PC-3 (cell line): ENCODE measurements at regions not wholly inside any gene's neighbourhood (a gene's known extent, or its start where the extent isn't known, plus 50 kb on each side); places are given as distances from the start of the nearest gene placed in this dataset.

ENCODE experiments used
- ATAC-seq: fragments of 200-7000 bp; cut with Tn5 transposase; 2 replicates; pipeline ENCODE4 v1.9.1; 2020; ENCODE audit warnings: mild to moderate bottlenecking, moderate library complexity
- BruUV-seq: library from RNA; stranded (reverse); fragments of 400-500 nt; replicated peaks from 2 replicates; lab custom pipeline; 2021; lab: Mats Ljungman, UMichigan
- CTCF ChIA-PET: fragments of 300-600 bp; sonication (Branson Sonifier 250); formaldehyde crosslinking; loops from one replicate; lab custom pipeline; 2022; ENCODE audit warnings: antibody characterized with exemption; lab: Charles Lee
- POLR2A ChIA-PET: fragments of 300-600 bp; sonication (Branson Sonifier 250); formaldehyde crosslinking; loops from one replicate; lab custom pipeline; 2022; ENCODE audit warnings: antibody characterized with exemption; ENCODE audit not compliant: unreplicated experiment; lab: Charles Lee
- DNase-seq: peaks from one replicate; pipeline ENCODE4 v3.0.0-alpha.2; 2015
- H2AFZ ChIP-seq: fragments of 300-600 bp; sonication (generic); 2 replicates; pipeline ENCODE4 v1.6.0; 2016; ENCODE audit warnings: antibody characterized with exemption, low read length
- H3F3A ChIP-seq: fragments of 300-600 bp; sonication (generic); one replicate; pipeline ENCODE4 v1.6.0; 2017; ENCODE audit warnings: antibody characterized with exemption, low read length, control low read depth, mild to moderate bottlenecking; ENCODE audit not compliant: unreplicated experiment
- H3K27ac ChIP-seq: fragments of 300-600 bp; sonication (generic); 2 replicates; pipeline ENCODE4 v1.5.1; 2016; ENCODE audit warnings: mild to moderate bottlenecking, low read length
- H3K27me3 ChIP-seq: fragments of 300-600 bp; sonication (generic); 2 replicates; pipeline ENCODE4 v1.6.1; 2016; ENCODE audit warnings: low read length, mixed read lengths
- H3K36me3 ChIP-seq: fragments of 300-600 bp; sonication (generic); 2 replicates; pipeline ENCODE4 v1.6.1; 2016; ENCODE audit warnings: low read depth, mixed run types, low read length, mixed read lengths
- H3K4me1 ChIP-seq: fragments of 300-600 bp; sonication (generic); 2 replicates; pipeline ENCODE4 v1.5.1; 2016; ENCODE audit warnings: low read length; ENCODE audit not compliant: insufficient read depth
- H3K4me2 ChIP-seq: fragments of 300-600 bp; sonication (generic); 2 replicates; pipeline ENCODE4 v1.6.0; 2016; ENCODE audit warnings: low read length
- H3K4me3 ChIP-seq: fragments of 300-600 bp; sonication (generic); 2 replicates; pipeline ENCODE4 v1.5.1; 2016; ENCODE audit warnings: mild to moderate bottlenecking, low read length, mixed read lengths
- H3K79me2 ChIP-seq: fragments of 300-600 bp; sonication (generic); 2 replicates; pipeline ENCODE4 v1.6.1; 2017; ENCODE audit warnings: low read length, mixed read lengths
- H3K9ac ChIP-seq: fragments of 300-600 bp; sonication (generic); 2 replicates; pipeline ENCODE4 v1.6.0; 2016; ENCODE audit warnings: mild to moderate bottlenecking, low read length
- H3K9me2 ChIP-seq: fragments of 300-600 bp; sonication (generic); replicated peaks from 2 replicates; pipeline ENCODE4 v1.6.1; 2016; ENCODE audit warnings: mixed run types, low read length, mixed read lengths
- H3K9me3 ChIP-seq: fragments of 300-600 bp; sonication (generic); 2 replicates; pipeline ENCODE4 v1.6.1; 2016; ENCODE audit warnings: low read length, mixed read lengths
- H4K20me1 ChIP-seq: fragments of 300-600 bp; sonication (generic); 2 replicates; pipeline ENCODE4 v1.6.1; 2016; ENCODE audit warnings: low read length, mixed read lengths
- CTCF ChIP-seq: fragments of 300-600 bp; sonication (generic); conservative IDR thresholded peaks from 2 replicates; pipeline ENCODE4 v1.5.1; 2017; ENCODE audit warnings: antibody characterized with exemption, low read depth, mild to moderate bottlenecking, low read length
- EZH2 ChIP-seq: fragments of 300-600 bp; sonication (generic); IDR thresholded peaks from one replicate; pipeline ENCODE4 v1.6.1; 2017; ENCODE audit warnings: antibody characterized with exemption, mild to moderate bottlenecking, low read length; ENCODE audit not compliant: unreplicated experiment
- EZH2phosphoT487 ChIP-seq: fragments of 300-600 bp; sonication (generic); IDR thresholded peaks from 2 replicates; pipeline ENCODE4 v1.6.1; 2018; ENCODE audit warnings: mild to moderate bottlenecking, antibody characterized with exemption, low read length, borderline replicate concordance
- intact Hi-C: fragments of 100-400 bp; cut with micrococcal nuclease; formaldehyde crosslinking; loops from 2 replicates; pipeline ENCODE4 v1.9.0; 2023

GRCh38 chr11:134823970-134824369 lies 411.9 kb upstream of the B3GAT1 start:
- Histone ChIP-seq H3F3A (no peaks in the 10 kb centered on the region), H3K36me3 (no peaks in the 10 kb centered on the region), H2AFZ (no peak overlapping the region), H4K20me1 (no peaks in the 10 kb centered on the region), H3K27me3 (no peaks in the 10 kb centered on the region), H3K9me2 (no peaks in the 10 kb centered on the region), H3K9me3 (0 out of 2 replicates have a peak, but pooled peaks cover 17% of the 10 kb centered on the region), H3K4me1 (peaks cover 1% of the 10 kb centered on the region; the same call in 1 of the 2 replicates), H3K27ac (no peak overlapping the region), H3K79me2 (no peaks in the 10 kb centered on the region), H3K9ac (no peak overlapping the region), H3K4me2 (no peak overlapping the region), H3K4me3 (no peak overlapping the region)
- CTCF ChIA-PET, result no interaction called here
- DNase-seq (no peak), ATAC-seq (no peak)
- intact Hi-C loops, result no loop called here
- TF ChIP-seq EZH2phosphoT487 (no peak), EZH2 (no peak), CTCF (no peak)
- POLR2A ChIA-PET, result no interaction called here
- BruUV-seq, result no TSS peak

GRCh38 chr11:134822897-134823296 lies 410.9 kb upstream of the B3GAT1 start:
- Histone ChIP-seq H3K27me3 (no peaks in the 10 kb centered on the region), H4K20me1 (no peaks in the 10 kb centered on the region), H3K27ac (no peak overlapping the region), H3K4me1 (peaks cover 6% of the 10 kb centered on the region; the same call in 1 of the 2 replicates), H3K4me3 (no peak overlapping the region), H3K9me2 (no peaks in the 10 kb centered on the region), H2AFZ (no peak overlapping the region), H3F3A (no peaks in the 10 kb centered on the region), H3K36me3 (no peaks in the 10 kb centered on the region), H3K4me2 (no peak overlapping the region), H3K79me2 (no peaks in the 10 kb centered on the region), H3K9ac (no peak overlapping the region), H3K9me3 (0 out of 2 replicates have a peak, but pooled peaks cover 7% of the 10 kb centered on the region)
- intact Hi-C loops, result no loop called here
- ATAC-seq (no peak), DNase-seq (no peak)
- ChIA-PET POLR2A (no interaction called here), CTCF (no interaction called here)
- TF ChIP-seq EZH2 (no peak), EZH2phosphoT487 (no peak), CTCF (no peak)
- BruUV-seq, result no TSS peak

- Histone ChIP-seq H2AFZ (no peak overlapping the region), H3K27ac (no peak overlapping the region), H3K36me3 (no peaks in the 10 kb centered on the region), H3K9me3 (peaks cover 7% of the 10 kb centered on the region; the same call in 1 of the 2 replicates), H3K4me1 (peaks cover 6% of the 10 kb centered on the region; the same call in 1 of the 2 replicates), H3K4me3 (no peak overlapping the region), H3K9me2 (no peaks in the 10 kb centered on the region), H4K20me1 (no peaks in the 10 kb centered on the region), H3F3A (no peaks in the 10 kb centered on the region), H3K27me3 (no peaks in the 10 kb centered on the region), H3K4me2 (no peak overlapping the region), H3K9ac (no peak overlapping the region), H3K79me2 (no peaks in the 10 kb centered on the region)
- BruUV-seq, result no TSS peak
- ChIA-PET CTCF (no interaction called here), POLR2A (no interaction called here)
- intact Hi-C loops, result no loop called here
- no peak for DNase-seq
- TF ChIP-seq EZH2 (no peak), CTCF (no peak), EZH2phosphoT487 (no peak)
- no peak for ATAC-seq
Measured at GRCh38 chr11:134821422-134821821, 409.4 kb upstream of the B3GAT1 start.
